Endothelial cell of umbilical vein (primary cell): ENCODE measurements at regions not wholly inside any gene's neighbourhood (a gene's known extent, or its start where the extent isn't known, plus 50 kb on each side); places are given as distances from the start of the nearest gene placed in this dataset.

ENCODE experiments used
- BruUV-seq: library from RNA; stranded (reverse); fragments of 400-500 nt; replicated peaks from 2 replicates; lab custom pipeline; 2021; lab: Mats Ljungman, UMichigan
- CTCF ChIA-PET: fragments of 300-600, 350-600 bp; sonication (Branson Sonifier 250); formaldehyde crosslinking; loops from one replicate; lab custom pipeline; 2021; ENCODE audit warnings: antibody characterized with exemption, inconsistent platforms; lab: Charles Lee
- POLR2A ChIA-PET: fragments of 300-600, 350-600 bp; sonication (Branson Sonifier 250); formaldehyde crosslinking; loops from one replicate; lab custom pipeline; 2021; ENCODE audit warnings: antibody characterized with exemption, inconsistent platforms; lab: Charles Lee
- DNase-seq: peaks from one replicate; pipeline ENCODE4 v3.0.0-alpha.2; 2011; ENCODE audit warnings: low read depth, low spot score
- FAIRE-seq: peaks from 2 replicates; lab custom pipeline; 2011; peaks lifted over from hg19 to GRCh38; lab: Jason Lieb, UNC
- H2AFZ ChIP-seq: 2 replicates; pipeline ENCODE4 v1.6.0; 2012; ENCODE audit warnings: low read depth, low read length, control low read depth, inconsistent platforms
- H3K27ac ChIP-seq: 2 replicates; pipeline ENCODE4 v1.5.1; 2011; ENCODE audit warnings: low read depth, mild to moderate bottlenecking, control low read depth, low read length, moderate library complexity; ENCODE audit not compliant: insufficient read depth
- H3K27me3 ChIP-seq, 2 experiments: 2 replicates each; pipeline versions ENCODE4 v1.6.0 to v1.6.1; 2011; ENCODE audit warnings: low read length in 2 of 2, mixed read lengths in 1 of 2; ENCODE audit not compliant: control insufficient read depth in 2 of 2, insufficient read depth in 2 of 2
- H3K36me3 ChIP-seq, 2 experiments: 2 replicates in 1 of 2; 3 replicates in 1 of 2; pipeline ENCODE4 v1.5.1; 2011; ENCODE audit warnings: low read length in 2 of 2, mild to moderate bottlenecking in 1 of 2, moderate library complexity in 1 of 2; ENCODE audit not compliant: control insufficient read depth in 2 of 2, insufficient read depth in 2 of 2; ENCODE audit errors: extremely low read depth in 1 of 2
- H3K4me1 ChIP-seq: 3 replicates; pipeline ENCODE4 v1.5.1; 2011; ENCODE audit warnings: mild to moderate bottlenecking, low read length; ENCODE audit not compliant: control insufficient read depth, insufficient read depth; ENCODE audit errors: extremely low read depth
- H3K4me2 ChIP-seq: 2 replicates; pipeline ENCODE4 v1.6.1; 2011; ENCODE audit warnings: low read length, control low read depth, mixed read lengths; ENCODE audit not compliant: insufficient read depth
- H3K4me3 ChIP-seq, 3 experiments: fragments of 200-600 bp in 1 of 3; sonication (generic), shearing (Covaris generic) in 1 of 3; replicated peaks in 1 of 3; 2 replicates each; pipeline ENCODE4 v1.5.1; 2011 to 2016; ENCODE audit warnings: control low read depth in 3 of 3, low read length in 3 of 3, mild to moderate bottlenecking in 2 of 3, inconsistent platforms in 1 of 3, low read depth in 1 of 3, moderate library complexity in 1 of 3; ENCODE audit not compliant: insufficient read depth in 1 of 3
- H3K79me2 ChIP-seq: 2 replicates; pipeline ENCODE4 v1.6.0; 2012; ENCODE audit warnings: low read length, inconsistent platforms; ENCODE audit not compliant: control insufficient read depth, insufficient read depth
- H3K9ac ChIP-seq: replicated peaks from 2 replicates; pipeline ENCODE3; 2011; ENCODE audit warnings: low read length, control low read depth; ENCODE audit not compliant: insufficient read depth; ENCODE audit errors: extremely low read depth
- H3K9me1 ChIP-seq: replicated peaks from 3 replicates; pipeline ENCODE4 v1.6.0; 2011; ENCODE audit warnings: mild to moderate bottlenecking, low read length; ENCODE audit not compliant: control insufficient read depth, insufficient read depth; ENCODE audit errors: extremely low read depth
- H3K9me3 ChIP-seq: replicated peaks from 2 replicates; pipeline ENCODE4 v1.5.1; 2012; ENCODE audit warnings: low read length, inconsistent platforms; ENCODE audit not compliant: control insufficient read depth, insufficient read depth
- H4K20me1 ChIP-seq: replicated peaks from 2 replicates; pipeline ENCODE3; 2011; ENCODE audit warnings: mild to moderate bottlenecking, low read length; ENCODE audit not compliant: control insufficient read depth, insufficient read depth; ENCODE audit errors: extremely low read depth
- EZH2 ChIP-seq: IDR thresholded peaks from 2 replicates; pipeline ENCODE4 v1.6.1; 2012; ENCODE audit warnings: borderline replicate concordance, low read depth, mild to moderate bottlenecking, moderate library complexity, low read length, inconsistent platforms; ENCODE audit not compliant: severe bottlenecking
- FOS ChIP-seq: IDR thresholded peaks from 2 replicates; pipeline ENCODE4 v1.6.1; 2011; ENCODE audit warnings: mild to moderate bottlenecking, low read length, moderate library complexity, borderline replicate concordance; ENCODE audit not compliant: insufficient read depth
- GATA2 ChIP-seq: IDR thresholded peaks from 2 replicates; pipeline ENCODE4 v1.7.0; 2011; ENCODE audit warnings: low read depth, mild to moderate bottlenecking, moderate library complexity, mixed read lengths, low read length; ENCODE audit not compliant: insufficient read length, insufficient read depth
- JUN ChIP-seq: IDR thresholded peaks from 2 replicates; pipeline ENCODE4 v1.6.1; 2011; ENCODE audit warnings: borderline replicate concordance, low read depth; ENCODE audit not compliant: insufficient read length, insufficient read depth
- MYC ChIP-seq: IDR thresholded peaks from one replicate; pipeline ENCODE4 v1.6.1; 2011; ENCODE audit warnings: mild to moderate bottlenecking, low read depth, low read length
- POLR2A ChIP-seq: IDR thresholded peaks from 2 replicates; pipeline ENCODE4 v1.6.1; 2012; ENCODE audit warnings: low read depth, mild to moderate bottlenecking, control low read depth, low read length
- POLR2AphosphoS5 ChIP-seq: IDR thresholded peaks from 2 replicates; pipeline ENCODE4 v1.6.1; 2012; ENCODE audit warnings: low read depth, mild to moderate bottlenecking, control low read depth, low read length, moderate library complexity; ENCODE audit not compliant: insufficient read depth
- dilution Hi-C: fragments of 300-500 bp; cut with MboI; formaldehyde crosslinking; loops from one replicate; pipeline ENCODE4 v1.15.0; 2019; ENCODE audit warnings: low sequenced_read_pairs; ENCODE audit not compliant: extremely low pct_ligation_motif_present
- intact Hi-C: fragments of 100-400 bp; cut with micrococcal nuclease; formaldehyde crosslinking; loops from one replicate; pipeline ENCODE4 v1.10.0; 2022
- TF ChIP-seq, protein P1 (sequence below): IDR thresholded peaks from 2 replicates; pipeline ENCODE4 v1.6.1; 2011; ENCODE audit not compliant: insufficient read depth, insufficient read length
- TF ChIP-seq, protein P2 (sequence below), 2 donors: IDR thresholded peaks; 1 replicate in 1 of 2; 2 replicates in 1 of 2; pipeline ENCODE4 v1.5.1; 2011; ENCODE audit warnings: low read length in 2 of 2, mild to moderate bottlenecking in 2 of 2, moderate library complexity in 2 of 2, control low read depth in 1 of 2, inconsistent platforms in 1 of 2, low read depth in 1 of 2; ENCODE audit not compliant: insufficient read depth in 1 of 2; ENCODE audit errors: extremely low read depth in 1 of 2

DNA sequence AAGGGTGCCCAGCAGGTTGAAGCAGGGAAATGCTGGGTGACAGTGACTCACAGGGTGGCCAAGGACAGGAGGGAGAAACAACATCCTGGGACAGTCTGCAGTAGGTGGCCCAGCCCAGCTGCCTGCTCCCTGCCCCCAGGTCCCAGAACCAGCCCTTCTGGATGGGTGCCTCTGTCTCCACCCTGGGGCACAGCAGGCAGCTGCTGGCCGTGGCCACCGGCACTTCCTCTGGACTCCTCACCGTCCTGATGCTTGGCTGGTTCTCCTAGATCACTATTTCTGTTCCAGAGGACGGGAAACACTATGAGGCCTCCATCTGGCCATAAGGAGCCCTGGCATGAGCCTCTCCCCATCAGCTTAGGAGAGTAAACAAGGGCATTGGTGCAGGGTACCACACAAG, 258.9 kb downstream of the XXYLT1 start:
- no peak for TF ChIP-seq MYC
- TF ChIP-seq POLR2A, result no peak
- no peak for TF ChIP-seq FOS
- ChIA-PET POLR2A (no interaction called here), CTCF (interaction anchor here (0.8 to 3.4 kb wide), 2 partner anchors 10 to 13 kb away, joined by 3 to 14 read pairs; no protein-coding TSS in a partner anchor)
- Histone ChIP-seq H3K27me3 (no peaks in the 10 kb centered on the region), H3K9me1 (no peaks in the 10 kb centered on the region), H4K20me1 (no peaks in the 10 kb centered on the region), H3K79me2 (no peaks in the 10 kb centered on the region), H2AFZ (no peak overlapping the region), H3K9me3 (no peaks in the 10 kb centered on the region), H3K27ac (no peak overlapping the region), H3K4me3 (no peak overlapping the region), H3K4me1 (peaks cover 22% of the 10 kb centered on the region), H3K4me2 (no peak overlapping the region), H3K9ac (no peak overlapping the region), H3K36me3 (no peaks in the 10 kb centered on the region)
- BruUV-seq, result no TSS peak
- intact Hi-C loops, result no loop called here
- dilution Hi-C loops, result no loop called here
- DNase-seq (no peak), FAIRE-seq (no peak)

DNA sequence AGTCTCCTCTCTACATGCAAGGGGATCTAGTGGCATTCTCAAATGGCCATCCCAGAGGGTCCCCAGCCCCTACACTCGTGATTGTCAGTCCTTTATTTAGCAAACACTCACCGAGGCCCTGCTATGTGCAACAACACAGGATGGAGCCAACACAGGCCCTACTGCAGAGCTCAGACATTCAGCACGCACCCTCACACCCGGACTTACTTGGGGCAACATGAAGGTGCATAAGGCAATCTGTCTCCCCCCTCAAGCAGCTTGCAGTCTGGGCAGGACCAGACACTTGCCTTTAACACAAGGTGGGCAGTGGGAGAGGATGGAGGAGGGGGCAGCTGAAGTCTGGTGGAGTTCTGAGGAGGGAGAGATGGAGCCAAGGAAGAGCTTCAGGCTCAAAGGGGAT, 258.4 kb downstream of the XXYLT1 start:
- dilution Hi-C loops, result no loop called here
- no TSS peak for BruUV-seq

More for the DNA sequence above, 258.4 kb downstream of the XXYLT1 start:
- Histone ChIP-seq H3K9me1 (no peaks in the 10 kb centered on the region), H3K27ac (no peak overlapping the region), H3K4me3 (no peak overlapping the region), H3K36me3 (no peaks in the 10 kb centered on the region), H4K20me1 (no peaks in the 10 kb centered on the region), H3K9ac (no peak overlapping the region), H3K9me3 (no peaks in the 10 kb centered on the region), H3K27me3 (no peaks in the 10 kb centered on the region), H3K4me1 (peaks cover 22% of the 10 kb centered on the region), H3K79me2 (no peaks in the 10 kb centered on the region), H3K4me2 (no peak overlapping the region), H2AFZ (no peak overlapping the region)
- no peak for TF ChIP-seq JUN
- no peak for TF ChIP-seq POLR2A
- no peak for TF ChIP-seq FOS
- TF ChIP-seq, protein P1, sequence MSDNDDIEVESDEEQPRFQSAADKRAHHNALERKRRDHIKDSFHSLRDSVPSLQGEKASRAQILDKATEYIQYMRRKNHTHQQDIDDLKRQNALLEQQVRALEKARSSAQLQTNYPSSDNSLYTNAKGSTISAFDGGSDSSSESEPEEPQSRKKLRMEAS, result no peak
- no peak for TF ChIP-seq GATA2
- TF ChIP-seq MYC, result no peak
- no peak for TF ChIP-seq EZH2
- TF ChIP-seq POLR2AphosphoS5, result no peak
- TF ChIP-seq, protein P2, sequence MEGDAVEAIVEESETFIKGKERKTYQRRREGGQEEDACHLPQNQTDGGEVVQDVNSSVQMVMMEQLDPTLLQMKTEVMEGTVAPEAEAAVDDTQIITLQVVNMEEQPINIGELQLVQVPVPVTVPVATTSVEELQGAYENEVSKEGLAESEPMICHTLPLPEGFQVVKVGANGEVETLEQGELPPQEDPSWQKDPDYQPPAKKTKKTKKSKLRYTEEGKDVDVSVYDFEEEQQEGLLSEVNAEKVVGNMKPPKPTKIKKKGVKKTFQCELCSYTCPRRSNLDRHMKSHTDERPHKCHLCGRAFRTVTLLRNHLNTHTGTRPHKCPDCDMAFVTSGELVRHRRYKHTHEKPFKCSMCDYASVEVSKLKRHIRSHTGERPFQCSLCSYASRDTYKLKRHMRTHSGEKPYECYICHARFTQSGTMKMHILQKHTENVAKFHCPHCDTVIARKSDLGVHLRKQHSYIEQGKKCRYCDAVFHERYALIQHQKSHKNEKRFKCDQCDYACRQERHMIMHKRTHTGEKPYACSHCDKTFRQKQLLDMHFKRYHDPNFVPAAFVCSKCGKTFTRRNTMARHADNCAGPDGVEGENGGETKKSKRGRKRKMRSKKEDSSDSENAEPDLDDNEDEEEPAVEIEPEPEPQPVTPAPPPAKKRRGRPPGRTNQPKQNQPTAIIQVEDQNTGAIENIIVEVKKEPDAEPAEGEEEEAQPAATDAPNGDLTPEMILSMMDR (IDR thresholded peaks at IDR 0.05; ENCODE audit: extremely low read depth in 1 of 2, insufficient read depth in 1 of 2, low read depth in 1 of 2, low read length in 2 of 2), result no peak
- FAIRE-seq (no peak), DNase-seq (no peak)
- ChIA-PET POLR2A (no interaction called here), CTCF (interaction anchor here (0.8 to 3.4 kb wide), 2 partner anchors 10 to 12 kb away, joined by 3 to 14 read pairs; no protein-coding TSS in a partner anchor)
- intact Hi-C loops, result no loop called here
